M059J (cell line): ENCODE measurements at regions not wholly inside any gene's neighbourhood (a gene's known extent, or its start where the extent isn't known, plus 50 kb on each side); places are given as distances from the start of the nearest gene placed in this dataset.
A peak's percentile ranks its signal among the peaks of the same experiment; 100 is the strongest.

Experiments used
- DNase-seq: peaks from one replicate; pipeline ENCODE4 v3.0.0-alpha.2; 2012; ENCODE audit warnings: low read depth

DNA sequence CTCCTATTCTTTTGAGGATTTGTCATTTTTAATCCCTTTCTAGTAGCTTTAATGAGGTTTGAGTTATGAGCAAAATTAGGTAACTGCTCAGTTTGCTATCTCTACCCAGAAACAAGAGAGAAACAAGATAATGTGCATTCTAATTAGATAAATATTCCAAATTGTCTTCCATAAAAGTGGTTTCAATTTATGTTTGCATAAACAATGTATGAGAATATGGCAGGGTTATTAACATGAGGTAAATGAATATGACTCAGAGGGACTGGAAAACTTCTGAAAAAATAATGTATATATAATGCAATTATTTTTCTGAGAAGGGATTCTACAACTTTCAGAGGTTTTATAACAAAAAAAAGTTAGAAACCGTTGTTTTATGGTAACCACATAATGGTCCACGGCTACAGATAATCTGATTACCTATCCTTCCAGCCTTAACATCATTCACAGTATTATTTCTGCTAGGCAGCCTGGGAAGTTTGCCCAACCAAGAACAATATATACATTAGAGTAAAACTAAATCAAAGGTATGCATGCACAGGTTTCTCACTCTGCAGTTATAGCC lies 101.2 kb downstream of the CRPPA start:
- no peak for DNase-seq

DNA sequence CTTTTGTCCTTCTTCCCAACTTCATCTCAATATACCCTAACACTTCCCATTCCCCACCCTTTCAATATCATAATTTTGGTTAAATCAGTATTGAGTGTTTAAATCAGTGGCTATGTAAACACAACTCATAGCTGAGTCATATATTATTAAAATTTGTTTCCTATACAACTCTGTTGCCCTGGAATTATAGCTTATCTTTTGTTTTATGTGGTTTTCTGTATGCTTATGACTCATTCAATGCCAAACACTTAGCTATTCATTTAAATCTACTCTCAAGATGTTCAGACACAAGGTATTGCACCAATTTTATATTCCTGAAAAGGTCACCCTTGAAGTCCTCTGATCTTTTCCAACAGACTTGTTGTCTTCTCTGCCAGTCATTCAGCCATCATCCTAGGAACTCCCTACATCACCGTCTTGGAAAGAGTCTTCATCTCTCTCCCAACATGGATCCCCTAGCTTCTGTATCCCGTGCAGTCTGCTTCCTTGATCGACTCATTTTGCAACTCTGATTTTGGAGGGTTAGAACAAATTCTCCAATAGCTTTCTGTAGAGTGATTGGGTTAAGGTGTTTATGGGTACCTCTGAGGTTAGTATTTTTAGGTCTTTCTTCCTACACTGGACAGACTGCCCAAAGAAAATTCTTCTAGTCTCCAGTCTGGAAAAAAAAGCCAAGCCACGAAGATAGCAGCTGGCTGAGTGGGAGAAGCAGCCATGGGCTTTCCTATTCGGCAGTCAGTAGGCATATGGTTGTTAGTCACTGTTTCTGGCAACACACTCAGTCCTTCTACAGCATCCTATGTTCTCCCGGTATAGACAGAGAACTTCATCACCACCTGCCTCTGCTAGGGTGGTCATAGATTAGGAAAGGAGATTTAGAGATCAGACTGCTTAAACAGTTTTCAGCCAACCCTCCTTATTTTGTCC lies 102.1 kb downstream of the CRPPA start:
- DNase-seq, result peak; percentile 73

DNA sequence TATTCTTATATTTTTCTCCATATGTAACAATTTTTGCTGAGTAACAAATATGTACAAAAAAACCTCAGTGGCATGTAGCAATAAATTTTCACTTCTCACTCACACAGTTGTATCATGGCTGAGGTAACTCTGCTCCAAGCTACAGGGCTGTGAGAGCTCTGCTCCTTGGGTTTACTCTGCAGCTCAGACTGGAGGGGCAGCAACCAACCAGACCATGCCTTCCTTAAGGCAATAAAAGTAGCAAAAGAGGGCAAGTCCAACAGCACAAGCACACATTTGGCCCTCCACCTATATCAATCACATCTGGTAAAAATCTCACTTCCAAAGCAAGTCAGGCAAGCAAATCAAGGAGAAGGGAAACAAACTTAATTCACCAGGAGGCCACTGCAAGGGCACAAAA lies 102.9 kb downstream of the CRPPA start:
- DNase-seq, result no peak

DNA sequence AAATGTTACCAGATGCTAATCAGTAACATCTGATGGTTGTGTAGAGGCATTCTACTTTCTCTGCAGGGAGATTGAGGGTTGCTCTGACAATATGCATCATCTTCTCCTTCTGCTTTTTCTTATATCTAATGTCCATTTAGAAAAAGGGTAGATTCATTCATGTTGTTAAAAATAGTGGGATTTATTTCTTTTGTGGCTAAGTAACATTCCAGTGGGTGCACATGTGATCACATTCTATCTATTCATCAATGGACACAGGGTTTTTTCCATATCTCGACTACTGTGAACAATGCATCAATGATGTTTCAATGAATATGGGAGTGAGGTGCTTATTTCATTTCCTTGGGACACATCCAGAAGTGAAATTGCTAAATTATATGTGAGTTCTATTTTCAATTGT lies 103.9 kb downstream of the CRPPA start:
- no peak for DNase-seq

DNA sequence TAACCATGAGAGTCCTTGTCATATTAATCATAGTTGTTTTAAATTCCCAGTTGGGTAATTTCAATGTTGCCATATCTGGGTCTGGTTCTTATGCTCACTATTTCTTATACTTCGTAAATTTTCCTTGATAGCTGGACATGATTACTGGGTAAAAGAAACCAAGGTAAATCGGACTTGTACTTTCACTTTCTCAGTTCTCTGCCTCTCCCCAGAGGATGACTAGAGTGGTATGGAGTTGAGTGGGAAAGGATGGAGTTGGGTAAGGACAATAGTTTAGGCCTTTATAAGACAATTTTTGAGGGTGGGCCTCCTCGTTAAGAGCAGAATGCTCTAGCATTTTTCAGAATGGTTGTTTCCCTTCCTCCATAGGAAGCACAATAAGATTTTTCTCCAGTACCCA lies 106.1 kb downstream of the CRPPA start:
- no peak for DNase-seq

DNA sequence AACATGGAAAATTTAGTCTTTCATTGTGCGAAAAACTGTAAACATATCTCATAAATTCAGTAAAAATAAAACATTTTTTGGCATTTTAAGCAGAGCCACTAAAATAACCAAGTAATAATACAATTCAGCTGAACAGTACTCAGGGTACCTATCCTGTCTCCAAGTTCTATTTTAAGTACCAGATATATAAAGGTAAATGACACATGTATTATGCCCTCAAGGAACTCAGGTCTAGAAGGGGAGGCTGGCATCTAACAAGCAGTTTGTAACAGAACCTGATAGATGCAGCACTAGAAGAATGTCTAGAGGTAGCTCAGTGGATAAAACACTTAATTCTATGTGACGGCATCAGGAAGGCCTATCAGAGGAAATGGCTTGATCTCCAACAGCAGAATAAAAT lies 112.2 kb downstream of the CRPPA start:
- no peak for DNase-seq

DNA sequence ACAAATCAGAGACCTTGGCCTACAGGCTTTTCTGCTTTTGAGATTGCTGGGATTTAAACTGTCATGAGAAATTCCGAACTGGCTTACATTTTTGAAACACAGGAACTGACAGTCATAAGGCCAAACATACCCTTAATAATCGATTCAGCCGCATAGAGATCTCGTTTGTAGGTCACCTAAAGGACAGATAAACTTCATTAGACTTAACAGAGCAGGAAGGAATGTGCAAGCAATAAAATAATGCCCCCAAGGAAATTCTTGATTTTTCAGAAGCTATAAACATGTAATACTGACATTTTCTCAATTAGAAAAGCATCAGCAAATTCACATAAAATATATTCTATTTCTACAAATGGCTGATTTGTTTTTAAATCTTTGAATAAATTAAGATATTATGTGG lies 120.0 kb downstream of the CRPPA start:
- DNase-seq, result peak; percentile 16

DNA sequence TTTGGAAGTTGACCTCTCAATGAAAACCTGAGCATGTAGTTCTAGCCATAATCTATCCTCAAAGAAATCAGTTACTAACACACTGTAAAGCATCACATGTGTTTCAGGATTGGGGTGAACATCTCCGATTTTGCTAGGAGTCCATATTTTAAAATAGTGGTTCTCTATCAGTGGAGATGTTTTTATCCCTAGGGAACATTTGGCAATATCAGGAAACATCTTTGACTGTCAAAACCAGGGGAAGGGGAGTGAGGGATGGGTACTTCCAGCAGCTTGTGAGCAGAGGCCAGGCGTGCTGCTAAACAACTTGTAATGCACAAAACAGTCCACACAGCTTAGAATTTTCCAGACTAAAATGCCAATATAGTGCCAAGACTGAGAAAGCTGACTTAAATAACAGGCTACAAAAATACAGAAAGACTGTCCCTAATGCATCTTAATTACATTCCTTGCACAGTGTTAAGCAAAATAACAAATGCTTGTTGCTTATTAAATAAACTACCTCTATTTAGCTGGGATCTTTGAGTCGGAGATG lies 120.9 kb downstream of the CRPPA start:
- no peak for DNase-seq

DNA sequence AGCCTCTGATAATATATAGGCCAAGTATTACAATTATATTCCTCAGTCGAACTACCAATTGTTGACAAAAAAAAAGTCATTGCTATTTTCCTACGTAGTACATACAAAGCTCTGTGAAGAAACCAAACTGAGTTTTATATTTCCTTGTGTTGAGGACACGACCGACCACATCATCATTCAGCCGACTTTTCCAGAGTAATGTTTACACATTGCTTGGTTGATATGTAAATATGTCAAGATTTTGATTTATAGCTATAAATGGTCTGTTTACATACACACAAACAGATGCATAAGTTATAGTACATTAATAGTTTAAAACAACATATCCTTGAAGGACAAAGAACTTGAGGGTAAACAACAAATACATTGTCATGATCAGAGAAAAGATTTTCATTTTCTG lies 121.5 kb downstream of the CRPPA start:
- DNase-seq, result no peak

DNA sequence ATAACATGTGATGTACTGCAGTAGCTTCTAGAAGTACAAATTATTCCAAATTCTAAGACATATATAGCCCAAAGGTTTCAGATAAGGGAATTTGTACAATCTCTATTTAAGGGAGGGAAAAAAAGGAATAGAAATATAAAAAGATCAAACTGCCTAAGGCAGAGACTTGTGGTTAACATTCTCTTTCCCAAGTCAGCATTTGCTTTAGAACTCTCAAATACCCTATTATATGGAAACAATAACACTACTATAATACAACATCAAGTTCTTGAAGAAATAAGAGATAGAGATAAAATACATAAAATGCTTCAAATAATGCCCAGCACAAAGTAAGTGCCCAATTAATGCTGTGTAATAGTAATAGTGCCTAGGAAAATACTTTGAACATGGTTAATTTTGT lies 123.1 kb downstream of the CRPPA start:
- no peak for DNase-seq

DNA sequence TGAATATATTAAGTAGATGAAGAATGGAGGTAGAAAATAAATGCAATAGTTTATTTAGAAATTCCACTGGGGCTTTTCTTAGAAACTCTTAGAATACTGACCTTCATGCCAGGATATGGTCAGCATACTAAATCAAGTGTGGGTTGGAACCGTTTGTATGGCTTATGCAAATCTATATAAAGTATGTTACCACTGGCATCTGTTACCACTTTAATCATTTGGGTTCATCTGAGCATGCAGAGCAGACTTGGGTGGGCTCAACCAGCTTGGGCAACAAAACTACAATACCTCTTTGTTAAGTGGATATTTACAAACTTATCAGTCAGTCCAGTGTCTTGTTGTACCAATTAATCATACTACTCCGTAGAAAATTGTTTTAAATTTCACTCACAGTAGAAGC lies 125.8 kb downstream of the CRPPA start:
- no peak for DNase-seq

DNA sequence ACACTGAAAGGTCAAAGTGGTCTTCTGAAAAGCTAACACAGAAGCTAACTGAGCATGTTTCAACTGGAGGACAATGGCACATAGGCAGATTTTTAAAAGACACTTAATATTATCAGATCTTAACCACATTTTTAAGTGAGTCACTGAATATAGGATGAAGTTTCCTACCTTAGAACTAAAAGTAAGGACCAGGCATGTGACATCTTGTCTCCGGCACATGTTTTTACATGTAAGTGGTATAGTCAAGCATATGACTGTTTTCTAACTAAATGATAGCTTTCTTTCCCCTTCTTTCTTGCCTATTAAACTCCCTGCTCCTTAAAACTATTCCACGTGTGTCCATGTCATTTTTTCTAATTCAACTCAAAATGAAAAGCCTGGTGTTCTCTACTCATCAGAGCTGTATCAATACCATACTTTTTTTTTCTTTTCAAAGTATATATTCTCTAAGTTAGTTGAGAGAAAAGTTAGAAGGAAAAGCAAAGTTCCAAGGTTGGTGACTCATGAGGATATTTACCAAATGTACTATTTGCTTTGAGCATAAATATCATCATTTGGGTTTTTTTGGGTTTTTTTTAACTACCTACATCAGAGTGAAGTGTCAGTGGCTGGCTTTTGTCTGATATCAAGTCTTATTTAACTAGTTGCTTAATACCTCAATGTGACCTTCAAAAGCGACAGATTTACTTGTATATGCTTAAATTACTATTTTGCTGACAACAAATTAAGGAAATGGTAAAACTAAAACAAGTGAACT lies 127.5 kb downstream of the CRPPA start:
- peak; percentile 15 for DNase-seq

DNA sequence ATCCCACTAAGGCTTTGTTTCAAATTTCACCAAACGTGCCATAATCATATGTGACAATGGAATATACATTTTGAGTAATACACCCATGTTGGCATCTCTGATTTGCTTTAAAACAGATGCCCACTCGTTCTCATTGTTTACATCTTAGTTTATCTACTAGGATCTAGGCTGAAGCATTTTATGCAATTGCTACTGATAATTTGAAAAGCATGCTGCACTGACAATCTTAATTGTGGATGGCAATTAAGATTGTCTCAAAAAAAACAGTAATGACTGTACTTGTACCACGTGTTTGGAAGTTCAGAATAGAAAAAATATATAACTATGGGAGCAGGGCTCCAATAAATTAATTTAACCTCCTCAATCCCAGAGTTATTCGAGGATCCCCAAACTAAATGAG lies 136.8 kb downstream of the CRPPA start:
- no peak for DNase-seq

DNA sequence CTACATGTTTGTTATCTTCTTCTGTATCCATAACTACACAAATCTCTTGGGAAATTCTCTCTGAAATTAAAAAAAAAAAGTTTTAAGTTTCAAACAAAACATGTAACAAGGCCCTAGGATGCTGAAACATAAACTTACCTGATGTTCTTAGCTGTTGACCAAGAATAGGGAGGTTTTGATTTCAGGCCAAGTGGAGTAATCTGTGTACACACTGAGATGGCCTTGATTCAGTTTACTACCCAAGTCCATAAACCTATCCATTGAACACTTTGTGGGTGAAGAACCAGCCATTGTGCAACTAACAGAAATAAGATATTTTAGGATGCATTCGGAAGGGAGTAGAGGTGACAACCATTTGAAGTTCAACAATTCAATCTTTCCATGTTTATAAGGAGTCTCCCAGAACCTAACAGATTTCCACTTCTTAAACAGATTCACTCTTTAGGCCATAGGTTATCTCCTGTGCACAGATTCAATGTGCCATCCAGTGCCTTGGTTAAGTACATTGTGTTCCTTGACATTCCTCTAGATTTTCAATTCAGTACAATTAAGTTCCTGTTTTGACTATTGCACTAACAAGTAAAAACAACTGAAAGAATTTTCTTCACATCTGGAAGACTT lies 143.1 kb downstream of the CRPPA start:
- DNase-seq, result no peak

DNA sequence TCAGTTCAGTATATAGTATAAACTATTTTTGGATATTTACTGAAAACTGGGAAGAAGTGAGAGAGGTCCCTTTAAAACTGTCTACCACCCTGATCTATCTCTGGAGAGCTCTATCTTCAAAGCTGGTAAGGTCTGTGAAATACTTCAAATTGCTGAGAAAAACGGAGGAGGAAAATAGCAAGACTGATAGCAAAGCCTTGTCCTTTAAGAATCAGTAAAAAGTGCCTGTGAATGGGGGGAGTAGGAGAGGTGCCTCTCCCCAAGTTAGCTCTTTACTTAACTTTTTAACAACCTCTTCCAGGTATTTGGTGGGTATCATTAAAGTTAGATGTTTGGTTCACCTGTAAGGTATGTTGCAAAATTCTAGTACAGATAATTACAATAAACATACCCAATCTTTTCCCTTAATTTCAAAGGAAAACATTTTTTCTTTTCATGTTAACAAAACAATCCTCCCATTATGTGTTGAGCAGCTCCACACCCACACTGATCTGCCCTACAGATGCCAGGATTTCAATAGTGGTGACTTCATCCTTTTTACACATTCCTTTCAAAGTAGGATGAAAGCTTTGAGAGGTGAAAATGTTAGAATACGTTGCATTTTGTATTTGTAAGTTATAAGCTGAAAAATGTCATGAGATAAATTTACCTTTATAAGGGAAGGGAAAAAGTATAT lies 149.2 kb downstream of the CRPPA start:
- peak; percentile 13 for DNase-seq

DNA sequence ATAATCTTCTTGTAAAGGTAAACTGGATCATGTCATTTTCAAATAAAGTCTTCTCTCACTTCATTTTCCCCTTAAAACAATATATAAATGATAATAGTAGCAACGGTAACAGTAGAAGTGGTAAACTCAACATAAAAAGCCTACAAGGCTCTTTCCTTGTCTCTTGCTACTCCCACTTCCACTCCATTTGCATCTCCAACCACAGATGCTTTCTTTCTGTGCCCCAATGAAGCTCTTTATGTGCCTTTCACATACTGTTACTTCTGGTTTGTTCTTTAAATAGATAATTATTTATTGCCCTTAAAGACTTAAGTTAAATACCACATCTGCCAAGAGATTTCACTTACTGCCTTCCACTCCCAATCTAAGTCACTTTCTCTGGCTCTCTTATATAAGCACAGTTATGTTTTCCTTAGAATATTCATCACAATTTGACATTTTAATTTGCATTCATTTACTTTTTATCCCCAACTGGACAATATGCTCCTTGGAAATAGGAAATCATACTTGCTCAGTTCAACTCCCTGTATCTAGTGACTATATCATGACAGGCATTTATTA lies 149.9 kb downstream of the CRPPA start:
- no peak for DNase-seq

DNA sequence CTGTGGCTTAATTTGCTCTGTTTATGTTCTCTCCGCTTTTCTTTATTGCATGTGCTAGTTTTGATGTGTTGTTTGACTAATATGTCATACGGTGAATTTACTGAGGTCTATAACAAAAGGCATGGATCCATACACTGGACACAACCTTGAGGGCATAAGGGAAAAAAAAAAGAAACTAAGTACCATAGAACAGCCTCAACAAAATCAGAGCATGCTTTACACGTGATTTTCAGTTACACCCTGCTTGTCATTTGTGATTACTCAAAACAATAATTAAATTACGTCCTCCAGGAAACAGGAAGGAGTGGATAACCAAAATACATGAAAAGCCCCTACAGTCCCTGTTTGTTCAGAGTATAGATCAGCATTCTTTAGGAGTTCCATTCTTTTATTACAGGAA lies 150.5 kb downstream of the CRPPA start:
- DNase-seq, result no peak

DNA sequence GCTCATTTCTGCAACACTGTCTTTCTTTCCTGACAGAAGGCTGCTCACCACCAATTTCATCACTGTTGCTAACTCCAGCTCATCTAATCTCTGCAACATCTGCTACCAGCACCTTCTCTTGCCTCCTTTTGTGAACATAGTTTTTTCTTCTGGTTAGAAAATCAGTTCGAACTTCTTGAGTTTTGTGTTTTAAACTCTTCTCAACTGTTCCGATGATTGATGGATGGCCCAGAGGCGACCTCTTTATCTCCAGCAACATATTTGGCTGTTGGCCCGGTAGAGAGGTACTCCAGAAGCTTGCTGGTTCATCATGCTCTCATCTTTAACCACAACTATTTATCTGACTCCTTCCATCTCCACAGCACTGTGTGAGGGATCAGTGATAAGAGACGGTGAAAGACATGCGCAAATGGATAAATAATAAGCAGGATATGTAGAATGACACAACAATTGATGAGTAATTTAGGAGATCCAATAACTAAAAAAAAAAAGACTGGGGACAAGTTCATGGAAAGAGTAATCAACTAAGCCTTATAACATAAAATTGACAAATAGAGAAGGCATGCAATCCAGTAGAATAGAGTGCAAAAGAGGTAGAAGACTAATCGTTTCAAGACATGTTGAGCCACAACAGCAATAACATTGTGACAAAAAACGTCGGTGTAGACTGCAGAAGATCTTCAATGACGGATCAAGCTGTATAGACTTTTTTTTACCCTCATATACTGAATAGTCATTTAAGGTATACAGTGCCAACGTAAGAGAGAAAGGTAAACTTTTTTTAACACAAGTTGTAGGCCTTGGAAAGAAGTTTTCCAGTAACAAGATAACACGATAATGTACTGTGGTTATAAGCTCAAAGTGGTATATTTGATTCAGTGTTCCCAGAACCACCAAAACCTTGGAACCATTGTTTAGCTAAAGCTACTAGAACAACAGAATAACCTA lies 152.2 kb downstream of the CRPPA start:
- DNase-seq, result peak; percentile 96

DNA sequence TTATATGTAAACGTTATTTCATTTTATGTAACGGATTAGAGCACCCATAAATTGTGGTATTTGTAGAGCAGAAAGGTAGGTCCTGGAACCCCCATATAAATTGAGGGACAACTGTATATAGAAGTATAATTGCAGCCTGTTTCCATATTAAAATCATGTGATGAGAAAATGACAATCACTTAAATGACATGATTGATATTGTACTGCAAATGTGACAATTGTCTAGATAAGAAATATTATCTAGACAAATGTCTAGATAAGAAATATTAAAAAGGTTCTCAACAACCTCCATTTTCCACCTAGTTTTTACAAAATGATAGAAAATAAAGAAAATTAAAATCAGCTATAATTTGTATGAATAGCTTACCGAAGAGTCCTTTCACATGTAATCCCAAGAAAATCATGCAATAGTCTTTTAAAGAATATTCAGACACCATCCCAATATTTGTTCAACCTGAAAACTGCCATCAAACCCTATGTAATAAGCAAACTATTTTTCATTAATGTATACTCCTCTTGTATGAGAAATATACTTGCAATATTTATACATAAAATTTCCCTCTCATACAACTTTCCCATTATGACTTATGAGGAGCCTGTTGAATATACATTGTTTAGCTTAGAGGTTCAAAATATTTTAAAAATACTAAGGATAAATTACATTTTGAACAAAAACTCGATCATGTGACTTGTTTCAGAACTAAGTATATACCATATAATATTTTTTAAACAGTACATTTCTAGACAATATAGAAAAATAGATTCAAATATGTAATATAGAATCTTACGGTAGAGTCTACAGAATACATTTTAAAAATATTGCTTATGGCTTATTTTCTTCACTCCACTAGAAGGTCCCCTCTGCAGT lies 153.2 kb downstream of the CRPPA start:
- DNase-seq, result no peak
